ENCODE measurements at regions not wholly inside any gene's neighbourhood (a gene's known extent, or its start where the extent isn't known, plus 50 kb on each side); places are given as distances from the start of the nearest gene placed in this dataset.

- no peaks in the 10 kb centered on the region for H3K9me3 ChIP-seq (ENCODE audit: control insufficient read depth in 4 of 4, low read length in 3 of 4)
- 92% methylated on average over 2 of the region's 2 CpGs for WGBS
- H3K9ac ChIP-seq (ENCODE audit: low read depth in 1 of 2, low read length in 2 of 2) = no peak overlapping the region
- no peak overlapping the region for H3K4me3 ChIP-seq (ENCODE audit: low read depth in 1 of 3, low read length in 3 of 3)
- H3K27ac ChIP-seq (ENCODE audit: low read depth in 1 of 2, low read length in 2 of 2) = no peak overlapping the region
- H3K27me3 ChIP-seq (ENCODE audit: control insufficient read depth in 4 of 4, insufficient read depth in 4 of 4, low read length in 3 of 4) = no peaks in the 10 kb centered on the region
- TF ChIP-seq FOXA2 (IDR thresholded peaks at IDR 0.05) (no peak), HNF4G (IDR thresholded peaks at IDR 0.05) (no peak), SP1 (IDR thresholded peaks at IDR 0.05) (no peak), NR2F2 (IDR thresholded peaks at IDR 0.05) (no peak), HNF4A (conservative IDR thresholded peaks at IDR 0.05) (no peak), RXRA (IDR thresholded peaks at IDR 0.05) (no peak), TAF1 (conservative IDR thresholded peaks at IDR 0.05) (no peak), ATF3 (IDR thresholded peaks at IDR 0.05) (no peak), FOXA1 (IDR thresholded peaks at IDR 0.05) (no peak), YY1 (IDR thresholded peaks at IDR 0.05) (no peak), REST (IDR thresholded peaks at IDR 0.05) (no peak), RAD21 (IDR thresholded peaks at IDR 0.05) (no peak), JUND (IDR thresholded peaks at IDR 0.05) (no peak), GABPA (IDR thresholded peaks at IDR 0.05 in 1 of 2, conservative IDR thresholded peaks at IDR 0.05 in 1 of 2) (no peak), EGR1 (IDR thresholded peaks at IDR 0.05; ENCODE audit: low read depth in 2 of 2) (no peak)
- TF ChIP-seq, protein P1, sequence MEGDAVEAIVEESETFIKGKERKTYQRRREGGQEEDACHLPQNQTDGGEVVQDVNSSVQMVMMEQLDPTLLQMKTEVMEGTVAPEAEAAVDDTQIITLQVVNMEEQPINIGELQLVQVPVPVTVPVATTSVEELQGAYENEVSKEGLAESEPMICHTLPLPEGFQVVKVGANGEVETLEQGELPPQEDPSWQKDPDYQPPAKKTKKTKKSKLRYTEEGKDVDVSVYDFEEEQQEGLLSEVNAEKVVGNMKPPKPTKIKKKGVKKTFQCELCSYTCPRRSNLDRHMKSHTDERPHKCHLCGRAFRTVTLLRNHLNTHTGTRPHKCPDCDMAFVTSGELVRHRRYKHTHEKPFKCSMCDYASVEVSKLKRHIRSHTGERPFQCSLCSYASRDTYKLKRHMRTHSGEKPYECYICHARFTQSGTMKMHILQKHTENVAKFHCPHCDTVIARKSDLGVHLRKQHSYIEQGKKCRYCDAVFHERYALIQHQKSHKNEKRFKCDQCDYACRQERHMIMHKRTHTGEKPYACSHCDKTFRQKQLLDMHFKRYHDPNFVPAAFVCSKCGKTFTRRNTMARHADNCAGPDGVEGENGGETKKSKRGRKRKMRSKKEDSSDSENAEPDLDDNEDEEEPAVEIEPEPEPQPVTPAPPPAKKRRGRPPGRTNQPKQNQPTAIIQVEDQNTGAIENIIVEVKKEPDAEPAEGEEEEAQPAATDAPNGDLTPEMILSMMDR (IDR thresholded peaks at IDR 0.05; ENCODE audit: low read depth, low read length, missing input control) = no peak
- TF ChIP-seq, protein P2, sequence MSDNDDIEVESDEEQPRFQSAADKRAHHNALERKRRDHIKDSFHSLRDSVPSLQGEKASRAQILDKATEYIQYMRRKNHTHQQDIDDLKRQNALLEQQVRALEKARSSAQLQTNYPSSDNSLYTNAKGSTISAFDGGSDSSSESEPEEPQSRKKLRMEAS (IDR thresholded peaks at IDR 0.05) = no peak
- TF ChIP-seq, protein P3, sequence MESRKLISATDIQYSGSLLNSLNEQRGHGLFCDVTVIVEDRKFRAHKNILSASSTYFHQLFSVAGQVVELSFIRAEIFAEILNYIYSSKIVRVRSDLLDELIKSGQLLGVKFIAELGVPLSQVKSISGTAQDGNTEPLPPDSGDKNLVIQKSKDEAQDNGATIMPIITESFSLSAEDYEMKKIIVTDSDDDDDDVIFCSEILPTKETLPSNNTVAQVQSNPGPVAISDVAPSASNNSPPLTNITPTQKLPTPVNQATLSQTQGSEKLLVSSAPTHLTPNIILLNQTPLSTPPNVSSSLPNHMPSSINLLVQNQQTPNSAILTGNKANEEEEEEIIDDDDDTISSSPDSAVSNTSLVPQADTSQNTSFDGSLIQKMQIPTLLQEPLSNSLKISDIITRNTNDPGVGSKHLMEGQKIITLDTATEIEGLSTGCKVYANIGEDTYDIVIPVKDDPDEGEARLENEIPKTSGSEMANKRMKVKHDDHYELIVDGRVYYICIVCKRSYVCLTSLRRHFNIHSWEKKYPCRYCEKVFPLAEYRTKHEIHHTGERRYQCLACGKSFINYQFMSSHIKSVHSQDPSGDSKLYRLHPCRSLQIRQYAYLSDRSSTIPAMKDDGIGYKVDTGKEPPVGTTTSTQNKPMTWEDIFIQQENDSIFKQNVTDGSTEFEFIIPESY (IDR thresholded peaks at IDR 0.05) = no peak
- no peaks in the 10 kb centered on the region for H3K36me3 ChIP-seq (ENCODE audit: control insufficient read depth in 4 of 4, insufficient read depth in 3 of 4, low read depth in 1 of 4, low read length in 3 of 4)
- no peak for DNase-seq (ENCODE audit: low spot score)
- H3K4me1 ChIP-seq (ENCODE audit: control insufficient read depth in 4 of 4, insufficient read depth in 4 of 4, low read length in 3 of 4) = peaks cover 0 to 5% (median 2%) of the 10 kb centered on the region in 4 donors
Measured at GRCh38 chr9:107744873-107745272, 255.3 kb upstream of the KLF4 start.
